ENCODE measurements at regions not wholly inside any gene's neighbourhood (a gene's known extent, or its start where the extent isn't known, plus 50 kb on each side); places are given as distances from the start of the nearest gene placed in this dataset.

- H3K4me2 ChIP-seq, result no peak overlapping the region
- no peak overlapping the region for H2AFZ ChIP-seq (ENCODE audit: low read depth)
- H3K4me1 ChIP-seq (ENCODE audit: low read depth, poor library complexity, severe bottlenecking), result no peaks in the 10 kb centered on the region
- no peaks in the 10 kb centered on the region for H3K79me2 ChIP-seq (ENCODE audit: insufficient read depth, low read depth)
- no peak overlapping the region for H3K4me3 ChIP-seq (IDR thresholded peaks at IDR 0.05; ENCODE audit: insufficient read depth, low read depth, low read length)
- no peak overlapping the region for H3K9ac ChIP-seq
- no peak overlapping the region for H3K27ac ChIP-seq
- no peaks in the 10 kb centered on the region for H3K36me3 ChIP-seq (ENCODE audit: insufficient read depth)
- no peaks in the 10 kb centered on the region for H4K20me1 ChIP-seq (ENCODE audit: insufficient read depth)
- H3K27me3 ChIP-seq (ENCODE audit: insufficient read depth, low read depth), result no peaks in the 10 kb centered on the region
- no peak for TF ChIP-seq CTCF (conservative IDR thresholded peaks at IDR 0.05; ENCODE audit: low read depth, low read length)
Observed at GRCh38 chr20:11692567-11692966, 225.1 kb upstream of the BTBD3 start.

DNA sequence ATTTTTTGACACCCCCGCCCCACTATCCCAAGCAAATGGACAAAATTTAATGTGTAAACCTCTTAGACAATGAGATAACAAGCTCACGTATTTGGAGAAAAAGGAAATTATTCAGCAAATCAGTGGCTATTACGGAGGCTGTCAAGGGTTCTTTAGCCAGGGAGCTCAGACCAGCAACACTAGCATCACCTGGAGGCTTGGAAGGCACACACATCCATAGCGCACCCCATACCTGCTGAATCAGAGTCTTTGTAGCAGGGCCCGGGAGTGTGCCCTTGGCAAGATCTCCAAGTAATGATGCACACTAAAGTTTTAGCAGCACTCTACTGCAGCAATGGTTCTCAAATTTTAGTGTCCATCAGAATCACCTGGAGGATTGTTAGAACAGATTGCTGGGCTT is 223.2 kb upstream of the BTBD3 start:
- Histone ChIP-seq H3K79me2 (ENCODE audit: insufficient read depth, low read depth) (no peaks in the 10 kb centered on the region), H3K4me1 (ENCODE audit: low read depth, poor library complexity, severe bottlenecking) (no peaks in the 10 kb centered on the region), H3K4me3 (IDR thresholded peaks at IDR 0.05; ENCODE audit: insufficient read depth, low read depth, low read length) (no peak overlapping the region), H2AFZ (ENCODE audit: low read depth) (no peak overlapping the region), H3K36me3 (ENCODE audit: insufficient read depth) (no peaks in the 10 kb centered on the region), H3K4me2 (no peak overlapping the region), H3K27me3 (ENCODE audit: insufficient read depth, low read depth) (no peaks in the 10 kb centered on the region), H3K9ac (no peak overlapping the region), H4K20me1 (ENCODE audit: insufficient read depth) (no peaks in the 10 kb centered on the region), H3K27ac (no peak overlapping the region)
- TF ChIP-seq CTCF (conservative IDR thresholded peaks at IDR 0.05; ENCODE audit: low read depth, low read length), result no peak

DNA sequence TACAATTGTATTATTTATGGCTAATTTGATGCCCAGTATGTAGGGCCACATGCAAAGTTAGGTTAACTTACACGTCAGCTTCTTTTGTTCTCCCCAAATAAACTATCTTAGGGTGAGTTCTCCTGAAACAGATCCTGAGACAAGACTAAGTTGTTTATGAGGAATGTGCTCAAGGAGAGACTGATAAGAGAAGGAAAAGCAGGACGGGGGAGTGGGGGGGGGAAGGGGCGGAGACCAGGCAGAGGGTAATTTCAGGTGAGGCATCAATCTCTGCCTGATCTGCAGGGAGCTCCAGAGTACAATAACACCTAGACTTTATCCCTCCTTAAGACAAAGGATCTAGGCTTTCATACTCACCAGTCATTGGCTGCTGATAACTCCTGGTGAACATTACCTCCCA is 220.6 kb upstream of the BTBD3 start:
- H3K27ac ChIP-seq, result no peak overlapping the region
- no peaks in the 10 kb centered on the region for H3K36me3 ChIP-seq (ENCODE audit: insufficient read depth)
- no peak overlapping the region for H2AFZ ChIP-seq (ENCODE audit: low read depth)
- no peak overlapping the region for H3K4me3 ChIP-seq (IDR thresholded peaks at IDR 0.05; ENCODE audit: insufficient read depth, low read depth, low read length)
- H3K4me1 ChIP-seq (ENCODE audit: low read depth, poor library complexity, severe bottlenecking), result no peaks in the 10 kb centered on the region
- H3K4me2 ChIP-seq, result no peak overlapping the region
- no peak for TF ChIP-seq CTCF (conservative IDR thresholded peaks at IDR 0.05; ENCODE audit: low read depth, low read length)
- H3K27me3 ChIP-seq (ENCODE audit: insufficient read depth, low read depth), result no peaks in the 10 kb centered on the region
- no peak overlapping the region for H3K9ac ChIP-seq
- no peaks in the 10 kb centered on the region for H3K79me2 ChIP-seq (ENCODE audit: insufficient read depth, low read depth)
- no peaks in the 10 kb centered on the region for H4K20me1 ChIP-seq (ENCODE audit: insufficient read depth)

DNA sequence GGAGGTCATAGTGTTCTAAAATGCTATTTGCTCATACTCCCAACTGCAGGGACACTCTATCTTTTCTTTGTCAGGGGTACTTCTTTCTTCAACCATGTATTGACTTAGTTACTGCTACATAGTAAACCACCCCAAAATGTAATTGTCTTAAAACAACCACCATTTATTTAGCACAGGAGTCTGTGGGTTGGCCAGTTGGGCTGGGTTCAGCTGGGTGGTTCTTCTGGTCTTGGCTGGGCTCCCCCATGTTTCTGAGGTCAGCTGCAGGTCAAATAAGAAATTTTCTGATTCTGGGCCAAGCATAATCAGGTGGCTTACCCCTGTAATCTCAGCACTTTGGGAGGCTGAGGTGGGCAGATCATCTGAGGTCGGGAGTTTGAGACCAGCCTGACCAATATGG is 220.0 kb upstream of the BTBD3 start:
- Histone ChIP-seq H3K4me1 (ENCODE audit: low read depth, poor library complexity, severe bottlenecking) (no peaks in the 10 kb centered on the region), H3K4me3 (IDR thresholded peaks at IDR 0.05; ENCODE audit: insufficient read depth, low read depth, low read length) (no peak overlapping the region), H2AFZ (ENCODE audit: low read depth) (no peak overlapping the region), H4K20me1 (ENCODE audit: insufficient read depth) (no peaks in the 10 kb centered on the region), H3K9ac (no peak overlapping the region), H3K4me2 (no peak overlapping the region), H3K27me3 (ENCODE audit: insufficient read depth, low read depth) (no peaks in the 10 kb centered on the region), H3K79me2 (ENCODE audit: insufficient read depth, low read depth) (no peaks in the 10 kb centered on the region), H3K36me3 (ENCODE audit: insufficient read depth) (no peaks in the 10 kb centered on the region), H3K27ac (no peak overlapping the region)
- no peak for TF ChIP-seq CTCF (conservative IDR thresholded peaks at IDR 0.05; ENCODE audit: low read depth, low read length)

DNA sequence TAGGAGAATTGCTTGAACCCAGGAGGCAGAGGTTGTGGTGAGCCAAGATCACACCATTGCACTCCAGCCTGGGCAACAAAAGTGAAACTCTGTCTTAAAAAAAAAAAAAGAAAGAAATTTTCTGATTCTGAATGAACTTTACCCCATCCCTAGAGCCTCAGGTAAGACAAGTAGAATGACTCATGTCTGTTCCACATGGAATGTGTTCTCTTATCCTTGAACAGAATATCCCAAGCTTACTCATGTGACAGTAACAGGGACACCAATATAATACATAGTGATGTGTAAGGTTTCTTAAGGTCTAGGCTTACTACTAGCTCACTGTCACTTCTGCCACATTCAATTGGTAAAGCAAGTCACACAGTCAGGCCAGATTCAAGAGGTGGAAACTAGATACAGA is 219.6 kb upstream of the BTBD3 start:
- no peaks in the 10 kb centered on the region for H4K20me1 ChIP-seq (ENCODE audit: insufficient read depth)
- H3K9ac ChIP-seq, result no peak overlapping the region
- no peak for TF ChIP-seq CTCF (conservative IDR thresholded peaks at IDR 0.05; ENCODE audit: low read depth, low read length)
- H2AFZ ChIP-seq (ENCODE audit: low read depth), result no peak overlapping the region
- no peak overlapping the region for H3K27ac ChIP-seq
- H3K4me3 ChIP-seq (IDR thresholded peaks at IDR 0.05; ENCODE audit: insufficient read depth, low read depth, low read length), result no peak overlapping the region
- H3K36me3 ChIP-seq (ENCODE audit: insufficient read depth), result no peaks in the 10 kb centered on the region
- H3K27me3 ChIP-seq (ENCODE audit: insufficient read depth, low read depth), result no peaks in the 10 kb centered on the region
- no peak overlapping the region for H3K4me2 ChIP-seq
- no peaks in the 10 kb centered on the region for H3K79me2 ChIP-seq (ENCODE audit: insufficient read depth, low read depth)
- H3K4me1 ChIP-seq (ENCODE audit: low read depth, poor library complexity, severe bottlenecking), result no peaks in the 10 kb centered on the region

Measured in KMS-11 (cell line).